ENCODE measurements at regions not wholly inside any gene's neighbourhood (a gene's known extent, or its start where the extent isn't known, plus 50 kb on each side); places are given as distances from the start of the nearest gene placed in this dataset.
A peak's percentile ranks its signal among the peaks of the same experiment; 100 is the strongest.

- H3K36me3 ChIP-seq (ENCODE audit: control insufficient read depth in 4 of 4, insufficient read depth in 4 of 4, low read length in 4 of 4), result no peaks in the 10 kb centered on the region
- H3K9ac ChIP-seq (ENCODE audit: insufficient read depth in 1 of 2, low read length in 2 of 2), result no peak overlapping the region
- DNase-seq, result no peak
- whole genome bisulfite sequencing, 2 donors, result 74 to 91% methylated on average over 3 of the region's 3 CpGs
- peaks cover 0 to 2% (median 0%) of the 10 kb centered on the region in 4 donors for H3K9me3 ChIP-seq (ENCODE audit: control insufficient read depth in 4 of 4, insufficient read depth in 3 of 4, low read length in 3 of 4)
- peaks cover 0 to 5% (median 0%) of the 10 kb centered on the region in 5 donors for H3K4me1 ChIP-seq (ENCODE audit: control insufficient read depth in 5 of 5, insufficient read depth in 5 of 5, low read length in 5 of 5)
- TF ChIP-seq CTCF (IDR thresholded peaks at IDR 0.05; ENCODE audit: control extremely low read depth, extremely low read depth), result no peak
- no peak overlapping the region for H3K27ac ChIP-seq (ENCODE audit: low read depth in 1 of 2, low read length in 1 of 2)
- H3K27me3 ChIP-seq (ENCODE audit: control insufficient read depth in 3 of 3, insufficient read depth in 3 of 3, low read length in 2 of 3), result no peaks in the 10 kb centered on the region
- no peak for ATAC-seq (ENCODE audit: insufficient read depth, low FRiP score)
- H3K4me3 ChIP-seq, result no peak overlapping the region
Observed at GRCh38 chr5:171651102-171651501, 134.5 kb upstream of the SMIM23 start.

GRCh38 chr5:171654881-171655280 is 130.7 kb upstream of the SMIM23 start:
- ATAC-seq (ENCODE audit: insufficient read depth, low FRiP score), result no peak
- Histone ChIP-seq H3K27me3 (ENCODE audit: control insufficient read depth in 3 of 3, insufficient read depth in 3 of 3, low read length in 2 of 3) (no peaks in the 10 kb centered on the region), H3K27ac (ENCODE audit: low read depth in 1 of 2, low read length in 1 of 2) (no peak overlapping the region), H3K36me3 (ENCODE audit: control insufficient read depth in 4 of 4, insufficient read depth in 4 of 4, low read length in 4 of 4) (no peaks in the 10 kb centered on the region), H3K4me3 (no peak overlapping the region), H3K9me3 (ENCODE audit: control insufficient read depth in 4 of 4, insufficient read depth in 3 of 4, low read length in 3 of 4) (no peaks in the 10 kb centered on the region), H3K4me1 (ENCODE audit: control insufficient read depth in 5 of 5, insufficient read depth in 5 of 5, low read length in 5 of 5) (peaks cover 0 to 4% (median 0%) of the 10 kb centered on the region in 5 donors), H3K9ac (ENCODE audit: insufficient read depth in 1 of 2, low read length in 2 of 2) (no peak overlapping the region)
- DNase-seq, result no peak
- 73 to 96% methylated on average over 4 of the region's 4 CpGs for WGBS, 2 donors
- TF ChIP-seq CTCF (IDR thresholded peaks at IDR 0.05; ENCODE audit: control extremely low read depth, extremely low read depth), result no peak

GRCh38 chr5:171657473-171657872 is 128.1 kb upstream of the SMIM23 start:
- Histone ChIP-seq H3K4me3 (no peak overlapping the region), H3K4me1 (ENCODE audit: control insufficient read depth in 5 of 5, insufficient read depth in 5 of 5, low read length in 5 of 5) (peaks cover 0 to 20% (median 4%) of the 10 kb centered on the region in 5 donors), H3K9ac (ENCODE audit: insufficient read depth in 1 of 2, low read length in 2 of 2) (no peak overlapping the region), H3K27me3 (ENCODE audit: control insufficient read depth in 3 of 3, insufficient read depth in 3 of 3, low read length in 2 of 3) (no peaks in the 10 kb centered on the region), H3K9me3 (ENCODE audit: control insufficient read depth in 4 of 4, insufficient read depth in 3 of 4, low read length in 3 of 4) (no peaks in the 10 kb centered on the region), H3K27ac (ENCODE audit: low read depth in 1 of 2, low read length in 1 of 2) (no peak overlapping the region), H3K36me3 (ENCODE audit: control insufficient read depth in 4 of 4, insufficient read depth in 4 of 4, low read length in 4 of 4) (no peaks in the 10 kb centered on the region)
- no peak for ATAC-seq (ENCODE audit: insufficient read depth, low FRiP score)
- no peak for TF ChIP-seq CTCF (IDR thresholded peaks at IDR 0.05; ENCODE audit: control extremely low read depth, extremely low read depth)
- WGBS, 2 donors, result 90 to 96% methylated on average over 2 of the region's 2 CpGs
- no peak for DNase-seq

GRCh38 chr5:171659896-171660295 is 125.7 kb upstream of the SMIM23 start:
- no peak overlapping the region for H3K9ac ChIP-seq (ENCODE audit: insufficient read depth in 1 of 2, low read length in 2 of 2)
- peaks cover 0 to 20% (median 4%) of the 10 kb centered on the region in 5 donors for H3K4me1 ChIP-seq (ENCODE audit: control insufficient read depth in 5 of 5, insufficient read depth in 5 of 5, low read length in 5 of 5)
- no peaks in the 10 kb centered on the region for H3K27me3 ChIP-seq (ENCODE audit: control insufficient read depth in 3 of 3, insufficient read depth in 3 of 3, low read length in 2 of 3)
- H3K9me3 ChIP-seq (ENCODE audit: control insufficient read depth in 4 of 4, insufficient read depth in 3 of 4, low read length in 3 of 4), result no peaks in the 10 kb centered on the region
- TF ChIP-seq CTCF (IDR thresholded peaks at IDR 0.05; ENCODE audit: control extremely low read depth, extremely low read depth), result no peak
- H3K36me3 ChIP-seq (ENCODE audit: control insufficient read depth in 4 of 4, insufficient read depth in 4 of 4, low read length in 4 of 4), result no peaks in the 10 kb centered on the region
- ATAC-seq (ENCODE audit: insufficient read depth, low FRiP score) (no peak), DNase-seq (peak in 1 of 3 donors; percentile 61)
- no peak overlapping the region for H3K27ac ChIP-seq (ENCODE audit: low read depth in 1 of 2, low read length in 1 of 2)
- no peak overlapping the region for H3K4me3 ChIP-seq
- WGBS, 2 donors, result 80 to 89% methylated on average over 5 of the region's 5 CpGs

Measured in lung (tissue), 11 donors.